HPDE6-E6E7 (cell line): ENCODE measurements at regions not wholly inside any gene's neighbourhood (a gene's known extent, or its start where the extent isn't known, plus 50 kb on each side); places are given as distances from the start of the nearest gene placed in this dataset.
"Not testable (repeated sequence)": the region's sequence is repeated elsewhere in the genome, so short reads cannot be mapped to it uniquely, and the experiment has no call there.

Experiments
- DNase-seq: peaks from one replicate; pipeline ENCODE4 v3.0.0; 2011; ENCODE audit warnings: missing footprints; ENCODE audit errors: extremely low spot score

GRCh38 chr22:23437779-23438178 is 142.3 kb downstream of the IGLL1 start:
- DNase-seq: no peak

GRCh38 chr22:23437107-23437395 is 143.0 kb downstream of the IGLL1 start:
- DNase-seq: not testable (repeated sequence)

- DNase-seq: not testable (repeated sequence)
Measured at GRCh38 chr22:23436354-23437106, 143.6 kb downstream of the IGLL1 start.

- not testable (repeated sequence) for DNase-seq
Measured at GRCh38 chr22:23435186-23435585, 144.9 kb downstream of the IGLL1 start.

GRCh38 chr22:23434198-23434830 is 145.8 kb downstream of the IGLL1 start:
- DNase-seq: not testable (repeated sequence)

GRCh38 chr22:23433127-23434005 is 146.7 kb downstream of the IGLL1 start:
- DNase-seq: not testable (repeated sequence)

GRCh38 chr22:23432719-23433118 is 147.4 kb downstream of the IGLL1 start:
- not testable (repeated sequence) for DNase-seq

GRCh38 chr22:23431337-23432072 is 148.6 kb downstream of the IGLL1 start:
- DNase-seq: no peak

GRCh38 chr22:23424551-23425068 is 155.5 kb downstream of the IGLL1 start:
- not testable (repeated sequence) for DNase-seq

GRCh38 chr22:23424031-23424430 is 156.1 kb downstream of the IGLL1 start:
- DNase-seq: no peak

GRCh38 chr22:23422281-23422680 is 157.8 kb downstream of the IGLL1 start:
- not testable (repeated sequence) for DNase-seq

- not testable (repeated sequence) for DNase-seq
Measured at GRCh38 chr22:23421300-23421699, 158.8 kb downstream of the IGLL1 start.

GRCh38 chr22:23419931-23420330 is 160.2 kb downstream of the IGLL1 start:
- DNase-seq: no peak

- DNase-seq: no peak
Measured at GRCh38 chr22:23419171-23419570, 160.9 kb downstream of the IGLL1 start.

GRCh38 chr22:23418159-23418788 is 161.8 kb downstream of the IGLL1 start:
- no peak for DNase-seq

- not testable (repeated sequence) for DNase-seq
Measured at GRCh38 chr22:23417327-23417726, 162.8 kb downstream of the IGLL1 start.

GRCh38 chr22:23416169-23416690 is 163.9 kb downstream of the IGLL1 start:
- DNase-seq: not testable (repeated sequence)

- no peak for DNase-seq
Measured at GRCh38 chr22:23415490-23415851, 164.6 kb downstream of the IGLL1 start.

- DNase-seq: no peak
Measured at GRCh38 chr22:23414727-23415489, 165.2 kb downstream of the IGLL1 start.

- DNase-seq: no peak
Measured at GRCh38 chr22:23411739-23412138, 168.4 kb downstream of the IGLL1 start.
